Neural progenitor cell (in vitro differentiated cells): ENCODE measurements at regions not wholly inside any gene's neighbourhood (a gene's known extent, or its start where the extent isn't known, plus 50 kb on each side); places are given as distances from the start of the nearest gene placed in this dataset.

Source experiments
- CTCF ChIP-seq: fragments of 200-600 bp; sonication (generic); IDR thresholded peaks from 2 replicates; pipeline ENCODE4 v1.5.1; 2017; ENCODE audit warnings: antibody characterized with exemption, mild to moderate bottlenecking
- EZH2 ChIP-seq: fragments of 200-600 bp; sonication (generic); IDR thresholded peaks from 2 replicates; pipeline ENCODE4 v1.6.1; 2017; ENCODE audit warnings: antibody characterized with exemption, mild to moderate bottlenecking, moderate library complexity
- EZH2phosphoT487 ChIP-seq: fragments of 200-600 bp; sonication (generic); IDR thresholded peaks from 2 replicates; pipeline ENCODE4 v1.6.1; 2017; ENCODE audit warnings: antibody characterized with exemption

GRCh38 chr13:80904386-80904785 is 563.5 kb upstream of the SPRY2 start:
- TF ChIP-seq CTCF (no peak), EZH2 (no peak), EZH2phosphoT487 (no peak)
